ENCODE measurements at regions not wholly inside any gene's neighbourhood (a gene's known extent, or its start where the extent isn't known, plus 50 kb on each side); places are given as distances from the start of the nearest gene placed in this dataset.
"Not testable (repeated sequence)": the region's sequence is repeated elsewhere in the genome, so short reads cannot be mapped to it uniquely, and the experiment has no call there.

- no peaks in the 10 kb centered on the region for H3K36me3 Mint-ChIP-seq
- H3K9me3 ChIP-seq (ENCODE audit: control insufficient read depth in 2 of 2, low read length in 2 of 2), result no peaks in the 10 kb centered on the region
Observed at GRCh38 chr18:11470941-11471340, 138.5 kb upstream of the SLC35G4 start.

GRCh38 chr18:11468617-11469016 lies 140.8 kb upstream of the SLC35G4 start:
- peaks cover 0 to under 1% of the 10 kb centered on the region in 2 experiments for H3K9me3 ChIP-seq (ENCODE audit: control insufficient read depth in 2 of 2, low read length in 2 of 2)
- no peak overlapping the region for H3K4me3 Mint-ChIP-seq
- no peak overlapping the region for H3K27ac Mint-ChIP-seq
- no peaks in the 10 kb centered on the region for H3K4me1 Mint-ChIP-seq
- no peak overlapping the region for H3K27ac ChIP-seq (ENCODE audit: insufficient read depth, low read length, poor library complexity, severe bottlenecking)
- H3K4me1 ChIP-seq (ENCODE audit: control insufficient read depth, insufficient read depth, low read length, poor library complexity, severe bottlenecking), result no peaks in the 10 kb centered on the region
- H3K4me3 ChIP-seq (ENCODE audit: low read depth, low read length), result no peak overlapping the region
- H3K36me3 ChIP-seq (ENCODE audit: control insufficient read depth, insufficient read depth, low read length), result no peaks in the 10 kb centered on the region
- H3K27me3 ChIP-seq (ENCODE audit: control insufficient read depth, insufficient read depth, low read length), result no peaks in the 10 kb centered on the region
- no peak for DNase-seq
- no peaks in the 10 kb centered on the region for H3K36me3 Mint-ChIP-seq
- H3K27me3 Mint-ChIP-seq, result no peaks in the 10 kb centered on the region
- H3K9me3 Mint-ChIP-seq, result peaks cover 0 to 7% (median 0%) of the 10 kb centered on the region in 7 donors
- ATAC-seq (ENCODE audit: low read depth in 2 of 2), result no peak

More at GRCh38 chr18:11470941-11471340, 138.5 kb upstream of the SLC35G4 start:
- Mint-ChIP-seq H3K4me1 (no peaks in the 10 kb centered on the region), H3K9me3 (peaks cover 0 to 6% (median 0%) of the 10 kb centered on the region in 7 donors), H3K27ac (no peak overlapping the region), H3K27me3 (no peaks in the 10 kb centered on the region), H3K4me3 (no peak overlapping the region)
- DNase-seq (no peak), ATAC-seq (ENCODE audit: low read depth in 2 of 2) (no peak)
- no peak overlapping the region for H3K27ac ChIP-seq (ENCODE audit: insufficient read depth, low read length, poor library complexity, severe bottlenecking)
- H3K4me1 ChIP-seq (ENCODE audit: control insufficient read depth, insufficient read depth, low read length, poor library complexity, severe bottlenecking), result no peaks in the 10 kb centered on the region
- no peak overlapping the region for H3K4me3 ChIP-seq (ENCODE audit: low read depth, low read length)
- no peaks in the 10 kb centered on the region for H3K36me3 ChIP-seq (ENCODE audit: control insufficient read depth, insufficient read depth, low read length)
- H3K27me3 ChIP-seq (ENCODE audit: control insufficient read depth, insufficient read depth, low read length), result no peaks in the 10 kb centered on the region

- Histone ChIP-seq H3K9me3 (ENCODE audit: control insufficient read depth in 2 of 2, low read length in 2 of 2) (peaks cover 0 to 2% of the 10 kb centered on the region in 2 experiments), H3K4me3 (ENCODE audit: low read depth, low read length) (no peak overlapping the region), H3K36me3 (ENCODE audit: control insufficient read depth, insufficient read depth, low read length) (no peaks in the 10 kb centered on the region), H3K4me1 (ENCODE audit: control insufficient read depth, insufficient read depth, low read length, poor library complexity, severe bottlenecking) (no peaks in the 10 kb centered on the region), H3K27me3 (ENCODE audit: control insufficient read depth, insufficient read depth, low read length) (no peaks in the 10 kb centered on the region), H3K27ac (ENCODE audit: insufficient read depth, low read length, poor library complexity, severe bottlenecking) (no peak overlapping the region)
- DNase-seq, result no peak
- H3K4me3 Mint-ChIP-seq, result no peak overlapping the region
- H3K9me3 Mint-ChIP-seq, result peaks cover 0 to 6% (median 0%) of the 10 kb centered on the region in 7 donors
- H3K36me3 Mint-ChIP-seq, result no peaks in the 10 kb centered on the region
- no peaks in the 10 kb centered on the region for H3K27me3 Mint-ChIP-seq
- no peak for ATAC-seq (ENCODE audit: low read depth in 2 of 2)
- H3K27ac Mint-ChIP-seq, result no peak overlapping the region
- H3K4me1 Mint-ChIP-seq, result no peaks in the 10 kb centered on the region
Observed at GRCh38 chr18:11468120-11468519, 141.3 kb upstream of the SLC35G4 start.

GRCh38 chr18:11467611-11468010 lies 141.8 kb upstream of the SLC35G4 start:
- Histone ChIP-seq H3K9me3 (ENCODE audit: control insufficient read depth in 2 of 2, low read length in 2 of 2) (peaks cover 0 to 2% of the 10 kb centered on the region in 2 experiments), H3K27ac (ENCODE audit: insufficient read depth, low read length, poor library complexity, severe bottlenecking) (no peak overlapping the region), H3K4me3 (ENCODE audit: low read depth, low read length) (no peak overlapping the region), H3K36me3 (ENCODE audit: control insufficient read depth, insufficient read depth, low read length) (no peaks in the 10 kb centered on the region), H3K27me3 (ENCODE audit: control insufficient read depth, insufficient read depth, low read length) (no peaks in the 10 kb centered on the region), H3K4me1 (ENCODE audit: control insufficient read depth, insufficient read depth, low read length, poor library complexity, severe bottlenecking) (no peaks in the 10 kb centered on the region)
- no peak for DNase-seq
- H3K4me1 Mint-ChIP-seq, result no peaks in the 10 kb centered on the region
- no peak overlapping the region for H3K27ac Mint-ChIP-seq
- H3K36me3 Mint-ChIP-seq, result no peaks in the 10 kb centered on the region
- no peak overlapping the region for H3K4me3 Mint-ChIP-seq
- H3K9me3 Mint-ChIP-seq, result peaks cover 0 to 6% (median 0%) of the 10 kb centered on the region in 7 donors
- H3K27me3 Mint-ChIP-seq, result no peaks in the 10 kb centered on the region
- ATAC-seq (ENCODE audit: low read depth in 2 of 2), result no peak

- Mint-ChIP-seq H3K27ac (no peak overlapping the region), H3K36me3 (no peaks in the 10 kb centered on the region), H3K4me1 (no peaks in the 10 kb centered on the region), H3K4me3 (no peak overlapping the region), H3K9me3 (peaks cover 0 to 3% (median 0%) of the 10 kb centered on the region in 7 donors), H3K27me3 (no peaks in the 10 kb centered on the region)
- no peak for DNase-seq
- Histone ChIP-seq H3K4me3 (ENCODE audit: low read depth, low read length) (no peak overlapping the region), H3K27me3 (ENCODE audit: control insufficient read depth, insufficient read depth, low read length) (no peaks in the 10 kb centered on the region), H3K9me3 (ENCODE audit: control insufficient read depth in 2 of 2, low read length in 2 of 2) (peaks cover 0 to 2% of the 10 kb centered on the region in 2 experiments), H3K36me3 (ENCODE audit: control insufficient read depth, insufficient read depth, low read length) (no peaks in the 10 kb centered on the region), H3K27ac (ENCODE audit: insufficient read depth, low read length, poor library complexity, severe bottlenecking) (no peak overlapping the region), H3K4me1 (ENCODE audit: control insufficient read depth, insufficient read depth, low read length, poor library complexity, severe bottlenecking) (no peaks in the 10 kb centered on the region)
- no peak for ATAC-seq (ENCODE audit: low read depth in 2 of 2)
Observed at GRCh38 chr18:11464129-11464528, 145.3 kb upstream of the SLC35G4 start.

GRCh38 chr18:11458447-11458846 lies 150.9 kb upstream of the SLC35G4 start:
- no peaks in the 10 kb centered on the region for H3K4me1 ChIP-seq (ENCODE audit: control insufficient read depth, insufficient read depth, low read length, poor library complexity, severe bottlenecking)
- ATAC-seq (ENCODE audit: low read depth in 2 of 2), result no peak
- no peak overlapping the region for H3K27ac ChIP-seq (ENCODE audit: insufficient read depth, low read length, poor library complexity, severe bottlenecking)
- no peak overlapping the region for H3K4me3 ChIP-seq (ENCODE audit: low read depth, low read length)
- peaks cover 0 to under 1% of the 10 kb centered on the region in 2 experiments for H3K9me3 ChIP-seq (ENCODE audit: control insufficient read depth in 2 of 2, low read length in 2 of 2)
- DNase-seq, result no peak
- no peak overlapping the region for H3K4me3 Mint-ChIP-seq
- no peaks in the 10 kb centered on the region for H3K36me3 Mint-ChIP-seq
- no peaks in the 10 kb centered on the region for H3K36me3 ChIP-seq (ENCODE audit: control insufficient read depth, insufficient read depth, low read length)
- H3K27me3 Mint-ChIP-seq, result no peaks in the 10 kb centered on the region
- no peaks in the 10 kb centered on the region for H3K27me3 ChIP-seq (ENCODE audit: control insufficient read depth, insufficient read depth, low read length)
- H3K9me3 Mint-ChIP-seq, result peaks cover 0 to 3% (median 0%) of the 10 kb centered on the region in 7 donors
- no peak overlapping the region for H3K27ac Mint-ChIP-seq
- H3K4me1 Mint-ChIP-seq, result no peaks in the 10 kb centered on the region

- not testable (repeated sequence) for ATAC-seq (ENCODE audit: low read depth in 2 of 2); H3K4me1 Mint-ChIP-seq; H3K36me3 ChIP-seq (ENCODE audit: control insufficient read depth, insufficient read depth, low read length); H3K4me1 ChIP-seq (ENCODE audit: control insufficient read depth, insufficient read depth, low read length, poor library complexity, severe bottlenecking); H3K27ac ChIP-seq (ENCODE audit: insufficient read depth, low read length, poor library complexity, severe bottlenecking); H3K27me3 Mint-ChIP-seq; H3K9me3 Mint-ChIP-seq; H3K27me3 ChIP-seq (ENCODE audit: control insufficient read depth, insufficient read depth, low read length); H3K36me3 Mint-ChIP-seq; H3K4me3 ChIP-seq (ENCODE audit: low read depth, low read length); H3K27ac Mint-ChIP-seq; H3K9me3 ChIP-seq (ENCODE audit: control insufficient read depth in 2 of 2, low read length in 2 of 2); DNase-seq; H3K4me3 Mint-ChIP-seq
Observed at GRCh38 chr18:11457853-11458252, 151.5 kb upstream of the SLC35G4 start.

- Mint-ChIP-seq H3K9me3 (peaks cover 0 to 3% (median 2%) of the 10 kb centered on the region in 7 donors), H3K27me3 (no peaks in the 10 kb centered on the region), H3K4me3 (no peak overlapping the region), H3K4me1 (no peaks in the 10 kb centered on the region), H3K36me3 (no peaks in the 10 kb centered on the region), H3K27ac (no peak overlapping the region)
- no peak overlapping the region for H3K4me3 ChIP-seq (ENCODE audit: low read depth, low read length)
- ATAC-seq (ENCODE audit: low read depth in 2 of 2) (no peak), DNase-seq (no peak)
- H3K27ac ChIP-seq (ENCODE audit: insufficient read depth, low read length, poor library complexity, severe bottlenecking), result no peak overlapping the region
- no peaks in the 10 kb centered on the region for H3K36me3 ChIP-seq (ENCODE audit: control insufficient read depth, insufficient read depth, low read length)
- no peaks in the 10 kb centered on the region for H3K9me3 ChIP-seq (ENCODE audit: control insufficient read depth in 2 of 2, low read length in 2 of 2)
- no peaks in the 10 kb centered on the region for H3K27me3 ChIP-seq (ENCODE audit: control insufficient read depth, insufficient read depth, low read length)
- no peaks in the 10 kb centered on the region for H3K4me1 ChIP-seq (ENCODE audit: control insufficient read depth, insufficient read depth, low read length, poor library complexity, severe bottlenecking)
Observed at GRCh38 chr18:11454040-11454439, 155.4 kb upstream of the SLC35G4 start.
